ENCODE measurements at regions not wholly inside any gene's neighbourhood (a gene's known extent, or its start where the extent isn't known, plus 50 kb on each side); places are given as distances from the start of the nearest gene placed in this dataset.
"Not testable (repeated sequence)": the region's sequence is repeated elsewhere in the genome, so short reads cannot be mapped to it uniquely, and the experiment has no call there.

DNA sequence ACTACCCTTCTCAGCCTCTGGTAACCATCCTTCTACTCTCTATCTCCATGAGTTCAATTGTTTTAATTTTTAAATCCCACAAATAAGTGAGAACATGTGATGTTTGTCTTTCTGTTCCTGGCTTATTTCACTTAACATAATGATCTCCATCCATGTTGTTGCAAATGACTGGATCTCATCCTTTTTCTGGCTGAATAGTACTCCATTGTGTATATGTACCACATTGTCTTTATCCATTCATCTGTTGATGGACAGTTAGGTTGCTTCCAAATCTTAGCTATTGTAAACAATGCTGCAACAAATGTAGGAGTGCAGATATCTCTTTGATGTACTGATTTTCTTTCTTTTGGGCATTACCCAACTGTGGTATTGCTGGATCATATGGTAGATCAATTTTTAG is 103.0 kb downstream of the CARTPT start:
- TF ChIP-seq, protein P1, sequence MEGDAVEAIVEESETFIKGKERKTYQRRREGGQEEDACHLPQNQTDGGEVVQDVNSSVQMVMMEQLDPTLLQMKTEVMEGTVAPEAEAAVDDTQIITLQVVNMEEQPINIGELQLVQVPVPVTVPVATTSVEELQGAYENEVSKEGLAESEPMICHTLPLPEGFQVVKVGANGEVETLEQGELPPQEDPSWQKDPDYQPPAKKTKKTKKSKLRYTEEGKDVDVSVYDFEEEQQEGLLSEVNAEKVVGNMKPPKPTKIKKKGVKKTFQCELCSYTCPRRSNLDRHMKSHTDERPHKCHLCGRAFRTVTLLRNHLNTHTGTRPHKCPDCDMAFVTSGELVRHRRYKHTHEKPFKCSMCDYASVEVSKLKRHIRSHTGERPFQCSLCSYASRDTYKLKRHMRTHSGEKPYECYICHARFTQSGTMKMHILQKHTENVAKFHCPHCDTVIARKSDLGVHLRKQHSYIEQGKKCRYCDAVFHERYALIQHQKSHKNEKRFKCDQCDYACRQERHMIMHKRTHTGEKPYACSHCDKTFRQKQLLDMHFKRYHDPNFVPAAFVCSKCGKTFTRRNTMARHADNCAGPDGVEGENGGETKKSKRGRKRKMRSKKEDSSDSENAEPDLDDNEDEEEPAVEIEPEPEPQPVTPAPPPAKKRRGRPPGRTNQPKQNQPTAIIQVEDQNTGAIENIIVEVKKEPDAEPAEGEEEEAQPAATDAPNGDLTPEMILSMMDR (IDR thresholded peaks at IDR 0.05), result not testable (repeated sequence)
- TF ChIP-seq POLR2A (IDR thresholded peaks at IDR 0.05), result not testable (repeated sequence)

Data from testis (tissue), 2 donors.